IMR-90 (cell line): ENCODE measurements at regions not wholly inside any gene's neighbourhood (a gene's known extent, or its start where the extent isn't known, plus 50 kb on each side); places are given as distances from the start of the nearest gene placed in this dataset.

Source experiments
- ATAC-seq: fragments of 200-7000 bp; cut with Tn5 transposase; 2 replicates; pipeline ENCODE4 v1.9.1; 2020; ENCODE audit warnings: low read depth, mild to moderate bottlenecking, moderate library complexity
- BruUV-seq: library from RNA; stranded (reverse); fragments of 400-500 nt; replicated peaks from 2 replicates; lab custom pipeline; 2021; lab: Mats Ljungman, UMichigan
- CTCF ChIA-PET: fragments of 300-600 bp; formaldehyde crosslinking; extraction: SDS; loops from one replicate; lab custom pipeline; 2021; ENCODE audit warnings: antibody characterized with exemption; lab: Yijun Ruan, JAX
- POLR2A ChIA-PET: fragments of 300-600 bp; sonication (Branson Sonifier 250); formaldehyde crosslinking; loops from one replicate; lab custom pipeline; 2022; ENCODE audit warnings: antibody characterized with exemption; ENCODE audit not compliant: unreplicated experiment; lab: Charles Lee
- DNase-seq: peaks from one replicate; pipeline ENCODE4 v3.0.0; 2013
- H2AFZ ChIP-seq: replicated peaks from 2 replicates; pipeline ENCODE3; 2013; ENCODE audit warnings: low read length, mild to moderate bottlenecking; ENCODE audit not compliant: poor library complexity
- H2AK5ac ChIP-seq: 2 replicates; pipeline ENCODE4 v1.6.1; 2013; ENCODE audit warnings: low read depth, low read length, inconsistent platforms
- H2AK9ac ChIP-seq: replicated peaks from 2 replicates; pipeline ENCODE3; 2013; ENCODE audit warnings: mild to moderate bottlenecking, low read depth, low read length, moderate library complexity; ENCODE audit not compliant: poor library complexity
- H2BK120ac ChIP-seq: 2 replicates; pipeline ENCODE4 v1.6.1; 2013; ENCODE audit warnings: low read depth, low read length, inconsistent platforms
- H2BK15ac ChIP-seq: 3 replicates; pipeline ENCODE4 v1.6.1; 2013; ENCODE audit warnings: low read depth, low read length, inconsistent platforms
- H2BK20ac ChIP-seq: 2 replicates; pipeline ENCODE4 v1.6.1; 2013; ENCODE audit warnings: low read depth, mild to moderate bottlenecking, inconsistent platforms, low read length, moderate library complexity
- H2BK5ac ChIP-seq: 2 replicates; pipeline ENCODE4 v1.6.1; 2013; ENCODE audit warnings: mild to moderate bottlenecking, low read depth, low read length, inconsistent platforms; ENCODE audit not compliant: poor library complexity, severe bottlenecking
- H3K14ac ChIP-seq: replicated peaks from 2 replicates; pipeline ENCODE4 v1.6.1; 2013; ENCODE audit warnings: low read depth, low read length, inconsistent platforms
- H3K18ac ChIP-seq: 2 replicates; pipeline ENCODE4 v1.6.1; 2013; ENCODE audit warnings: low read depth, low read length, control low read depth
- H3K23ac ChIP-seq: 2 replicates; pipeline ENCODE4 v1.6.1; 2013; ENCODE audit warnings: low read depth, low read length, inconsistent platforms
- H3K27ac ChIP-seq: 2 replicates; pipeline ENCODE4 v1.5.1; 2013; ENCODE audit warnings: mild to moderate bottlenecking, control low read depth, low read length; ENCODE audit not compliant: insufficient read depth
- H3K27me3 ChIP-seq: 2 replicates; pipeline ENCODE4 v1.6.1; 2013; ENCODE audit warnings: low read length; ENCODE audit not compliant: control insufficient read depth, insufficient read depth
- H3K36me3 ChIP-seq: 2 replicates; pipeline ENCODE4 v1.6.1; 2013; ENCODE audit warnings: low read length, mixed read lengths; ENCODE audit not compliant: control insufficient read depth, insufficient read depth
- H3K4ac ChIP-seq: 2 replicates; pipeline ENCODE4 v1.6.1; 2013; ENCODE audit warnings: low read depth, low read length, inconsistent platforms
- H3K4me1 ChIP-seq: 2 replicates; pipeline ENCODE4 v1.6.1; 2013; ENCODE audit warnings: low read length, mixed read lengths; ENCODE audit not compliant: control insufficient read depth, insufficient read depth
- H3K4me2 ChIP-seq: 2 replicates; pipeline ENCODE4 v1.6.1; 2013; ENCODE audit warnings: low read depth, mild to moderate bottlenecking, control low read depth, low read length, moderate library complexity
- H3K4me3 ChIP-seq: 2 replicates; pipeline ENCODE4 v1.5.1; 2013; ENCODE audit warnings: low read depth, mild to moderate bottlenecking, control low read depth, low read length, moderate library complexity; ENCODE audit not compliant: insufficient read depth
- H3K56ac ChIP-seq: 2 replicates; pipeline ENCODE4 v1.6.1; 2013; ENCODE audit warnings: low read length, inconsistent platforms; ENCODE audit not compliant: insufficient read depth; ENCODE audit errors: extremely low read depth
- H3K79me1 ChIP-seq, 2 experiments: 2 replicates each; pipeline ENCODE4 v1.6.1; 2013; ENCODE audit warnings: low read length in 2 of 2, inconsistent platforms in 1 of 2, low read depth in 1 of 2
- H3K9ac ChIP-seq: 2 replicates; pipeline ENCODE4 v1.6.1; 2013; ENCODE audit warnings: low read depth, low read length, control low read depth
- H3K9me1 ChIP-seq: 2 replicates; pipeline ENCODE4 v1.6.1; 2013; ENCODE audit warnings: low read length, inconsistent platforms; ENCODE audit not compliant: insufficient read depth
- H3K9me3 ChIP-seq: 2 replicates; pipeline ENCODE4 v1.6.1; 2013; ENCODE audit warnings: low read length; ENCODE audit not compliant: control insufficient read depth, insufficient read depth
- H4K20me1 ChIP-seq: 2 replicates; pipeline ENCODE4 v1.6.1; 2013; ENCODE audit warnings: low read length, inconsistent platforms; ENCODE audit not compliant: insufficient read depth
- H4K5ac ChIP-seq: 2 replicates; pipeline ENCODE4 v1.6.1; 2013; ENCODE audit warnings: mild to moderate bottlenecking, low read depth, low read length, control low read depth
- H4K8ac ChIP-seq, 2 experiments: 2 replicates each; pipeline ENCODE4 v1.6.1; 2013; ENCODE audit warnings: low read depth in 2 of 2, low read length in 2 of 2, control low read depth in 1 of 2, inconsistent platforms in 1 of 2
- H4K91ac ChIP-seq: 2 replicates; pipeline ENCODE4 v1.6.1; 2013; ENCODE audit warnings: low read depth, low read length, inconsistent platforms; ENCODE audit not compliant: insufficient read depth
- BHLHE40 ChIP-seq: fragments of 150-350 bp; IDR thresholded peaks from 2 replicates; pipeline ENCODE4 v1.6.1; 2016; ENCODE audit warnings: mild to moderate bottlenecking, low read depth, low read length
- CTCF ChIP-seq: conservative IDR thresholded peaks from 2 replicates; pipeline ENCODE4 v1.5.1; 2012; ENCODE audit warnings: mild to moderate bottlenecking, low read depth, low read length, improper control_type of control experiment
- MAZ ChIP-seq: IDR thresholded peaks from 2 replicates; pipeline ENCODE4 v1.6.1; 2012; ENCODE audit warnings: low read depth, mild to moderate bottlenecking, low read length, improper control_type of control experiment, moderate library complexity, borderline replicate concordance
- POLR2A ChIP-seq: IDR thresholded peaks from 2 replicates; pipeline ENCODE4 v1.6.1; 2012; ENCODE audit warnings: mild to moderate bottlenecking, low read depth, low read length
- RAD21 ChIP-seq: IDR thresholded peaks from 2 replicates; pipeline ENCODE4 v1.6.1; 2012; ENCODE audit warnings: low read length, improper control_type of control experiment
- RFX5 ChIP-seq: IDR thresholded peaks from 2 replicates; pipeline ENCODE4 v1.8.0; 2012; ENCODE audit warnings: low read depth, mild to moderate bottlenecking, low read length, moderate library complexity
- SMC3 ChIP-seq: fragments of 150-350 bp; IDR thresholded peaks from 2 replicates; pipeline ENCODE4 v1.6.1; 2016; ENCODE audit warnings: low read depth, mild to moderate bottlenecking, antibody characterized with exemption, low read length, moderate library complexity
- WGBS, 2 experiments: methylation state at CpG; one replicate each; pipeline versions ENCODE4 v1.1.5 to v1.1.7; 2013; ENCODE audit warnings: missing lambda C conversion rate in 2 of 2; ENCODE audit not compliant: insufficient read length in 1 of 2; ENCODE audit errors: extremely low coverage in 2 of 2; 5-methylcytosine and 5-hydroxymethylcytosine counted together
- dilution Hi-C: fragments of 300-500 bp; cut with HindIII; formaldehyde crosslinking; loops from one replicate; pipeline ENCODE4 v1.14.3; 2018; ENCODE audit warnings: low sequenced_read_pairs; ENCODE audit not compliant: unreplicated experiment
- in situ Hi-C: fragments of 300-500 bp; cut with MboI; formaldehyde crosslinking; loops from 3 replicates; pipeline ENCODE4 v1.14.3; 2019; ENCODE audit warnings: low sequenced_read_pairs, inconsistent platforms, mixed read lengths
- intact Hi-C: fragments of 100-400 bp; cut with micrococcal nuclease; formaldehyde crosslinking; loops from 2 replicates; pipeline ENCODE4 v1.10.0; 2022
- TF ChIP-seq, protein P1 (sequence below): fragments of 150-350 bp; IDR thresholded peaks from 2 replicates; pipeline ENCODE4 v1.6.1; 2016; ENCODE audit warnings: low read depth, mild to moderate bottlenecking, low read length, moderate library complexity, borderline replicate concordance
- TF ChIP-seq, protein P2 (sequence below): fragments of 150-350 bp; IDR thresholded peaks from 2 replicates; pipeline ENCODE4 v1.6.1; 2017; ENCODE audit warnings: mild to moderate bottlenecking, antibody characterized with exemption, low read length, low read depth

GRCh38 chr7:140276001-140276400 lies 99.2 kb upstream of the KDM7A start:
- H3K4me3 ChIP-seq: no peak overlapping the region
- intact Hi-C loops: no loop called here

More at GRCh38 chr7:140276001-140276400, 99.2 kb upstream of the KDM7A start:
- Histone ChIP-seq H3K56ac (no peak overlapping the region), H3K18ac (no peak overlapping the region), H4K5ac (no peak overlapping the region), H3K4me1 (no peaks in the 10 kb centered on the region), H3K36me3 (no peaks in the 10 kb centered on the region), H3K4me2 (no peak overlapping the region), H3K27ac (no peak overlapping the region), H3K27me3 (peaks cover 24% of the 10 kb centered on the region), H2BK15ac (no peak overlapping the region), H2BK20ac (no peak overlapping the region), H3K14ac (no peak overlapping the region), H4K91ac (no peak overlapping the region), H3K9ac (no peak overlapping the region), H3K9me1 (no peaks in the 10 kb centered on the region), H3K23ac (no peak overlapping the region), H2BK120ac (no peak overlapping the region), H2AK9ac (no peak overlapping the region), H2BK5ac (no peak overlapping the region), H2AFZ (no peak overlapping the region), H3K79me1 (no peaks in the 10 kb centered on the region), H3K4ac (no peak overlapping the region), H2AK5ac (no peak overlapping the region), H4K8ac (no peak overlapping the region), H4K20me1 (no peaks in the 10 kb centered on the region), H3K9me3 (no peaks in the 10 kb centered on the region)
- no CpG with 5 or more reads among the region's 5 CpGs for WGBS, 2 experiments
- in situ Hi-C loops (no loop called here), dilution Hi-C loops (no loop called here)
- no TSS peak for BruUV-seq
- DNase-seq (no peak), ATAC-seq (no peak; the same call in 1 of the 2 replicates)
- TF ChIP-seq MAZ (no peak), RFX5 (no peak), BHLHE40 (no peak), CTCF (no peak), SMC3 (no peak), POLR2A (no peak), RAD21 (no peak)
- TF ChIP-seq, protein P1, sequence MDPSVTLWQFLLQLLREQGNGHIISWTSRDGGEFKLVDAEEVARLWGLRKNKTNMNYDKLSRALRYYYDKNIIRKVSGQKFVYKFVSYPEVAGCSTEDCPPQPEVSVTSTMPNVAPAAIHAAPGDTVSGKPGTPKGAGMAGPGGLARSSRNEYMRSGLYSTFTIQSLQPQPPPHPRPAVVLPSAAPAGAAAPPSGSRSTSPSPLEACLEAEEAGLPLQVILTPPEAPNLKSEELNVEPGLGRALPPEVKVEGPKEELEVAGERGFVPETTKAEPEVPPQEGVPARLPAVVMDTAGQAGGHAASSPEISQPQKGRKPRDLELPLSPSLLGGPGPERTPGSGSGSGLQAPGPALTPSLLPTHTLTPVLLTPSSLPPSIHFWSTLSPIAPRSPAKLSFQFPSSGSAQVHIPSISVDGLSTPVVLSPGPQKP: no peak
- TF ChIP-seq, protein P2, sequence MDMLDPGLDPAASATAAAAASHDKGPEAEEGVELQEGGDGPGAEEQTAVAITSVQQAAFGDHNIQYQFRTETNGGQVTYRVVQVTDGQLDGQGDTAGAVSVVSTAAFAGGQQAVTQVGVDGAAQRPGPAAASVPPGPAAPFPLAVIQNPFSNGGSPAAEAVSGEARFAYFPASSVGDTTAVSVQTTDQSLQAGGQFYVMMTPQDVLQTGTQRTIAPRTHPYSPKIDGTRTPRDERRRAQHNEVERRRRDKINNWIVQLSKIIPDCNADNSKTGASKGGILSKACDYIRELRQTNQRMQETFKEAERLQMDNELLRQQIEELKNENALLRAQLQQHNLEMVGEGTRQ: no peak
- POLR2A ChIA-PET: no interaction called here
- CTCF ChIA-PET: no interaction called here
